ENCODE measurements at regions not wholly inside any gene's neighbourhood (a gene's known extent, or its start where the extent isn't known, plus 50 kb on each side); places are given as distances from the start of the nearest gene placed in this dataset.

DNA sequence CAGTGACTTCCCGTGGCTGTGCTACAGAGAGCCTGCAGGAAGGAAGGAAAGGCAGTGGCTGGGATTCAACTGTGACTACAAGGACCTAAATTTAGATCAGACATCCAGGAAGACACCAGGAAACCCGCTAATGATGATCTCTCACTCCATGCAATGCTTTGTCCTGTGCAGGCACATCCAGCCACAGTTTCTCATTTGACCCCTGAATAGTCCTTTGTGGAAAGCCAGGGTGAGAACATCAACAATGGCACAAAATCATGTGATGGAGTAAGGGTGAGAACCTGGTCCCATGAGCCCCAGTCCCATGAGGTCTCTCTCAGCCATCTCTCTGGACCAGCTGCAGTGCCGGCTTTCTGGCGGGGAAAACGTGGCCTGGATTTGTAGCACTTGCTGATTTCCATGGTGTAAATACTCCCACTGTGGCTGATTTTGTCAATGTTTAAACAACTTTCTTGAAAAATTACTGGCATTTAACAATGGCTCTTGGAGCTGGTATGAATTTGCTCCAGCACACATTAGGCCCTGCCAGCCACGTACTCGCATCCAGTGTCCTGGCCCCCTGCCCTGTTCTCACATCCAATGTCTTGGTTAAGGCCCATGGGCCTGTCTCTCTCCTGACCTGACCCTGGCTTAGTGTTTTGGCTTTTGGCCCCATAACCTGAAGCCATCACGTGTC is 159.0 kb upstream of the HAAO start:
- FAIRE-seq (no peak), DNase-seq (ENCODE audit: extremely low spot score, insufficient read length, low read depth) (no peak)

DNA sequence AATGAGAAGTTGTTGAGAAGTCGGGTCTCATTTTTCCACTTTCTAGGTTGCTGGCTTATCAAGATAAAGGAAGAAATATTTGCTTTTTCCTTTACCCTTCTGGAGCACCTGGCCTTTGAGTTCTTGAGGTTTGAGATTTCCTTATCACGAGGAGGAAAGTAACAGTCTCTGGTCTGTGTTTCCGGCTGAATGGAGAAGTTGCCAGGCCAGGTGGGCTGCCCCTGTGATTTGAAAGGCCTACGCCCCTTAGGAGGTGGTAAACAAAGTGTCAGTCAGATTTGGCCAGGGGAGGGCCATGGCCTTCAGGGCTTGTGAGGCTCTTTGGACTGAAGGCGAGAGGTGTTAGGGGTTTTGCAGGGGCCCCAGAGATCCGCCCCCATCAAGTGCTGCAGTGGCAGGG is 156.7 kb upstream of the HAAO start:
- DNase-seq (ENCODE audit: extremely low spot score, insufficient read length, low read depth), result no peak
- no peak for FAIRE-seq

DNA sequence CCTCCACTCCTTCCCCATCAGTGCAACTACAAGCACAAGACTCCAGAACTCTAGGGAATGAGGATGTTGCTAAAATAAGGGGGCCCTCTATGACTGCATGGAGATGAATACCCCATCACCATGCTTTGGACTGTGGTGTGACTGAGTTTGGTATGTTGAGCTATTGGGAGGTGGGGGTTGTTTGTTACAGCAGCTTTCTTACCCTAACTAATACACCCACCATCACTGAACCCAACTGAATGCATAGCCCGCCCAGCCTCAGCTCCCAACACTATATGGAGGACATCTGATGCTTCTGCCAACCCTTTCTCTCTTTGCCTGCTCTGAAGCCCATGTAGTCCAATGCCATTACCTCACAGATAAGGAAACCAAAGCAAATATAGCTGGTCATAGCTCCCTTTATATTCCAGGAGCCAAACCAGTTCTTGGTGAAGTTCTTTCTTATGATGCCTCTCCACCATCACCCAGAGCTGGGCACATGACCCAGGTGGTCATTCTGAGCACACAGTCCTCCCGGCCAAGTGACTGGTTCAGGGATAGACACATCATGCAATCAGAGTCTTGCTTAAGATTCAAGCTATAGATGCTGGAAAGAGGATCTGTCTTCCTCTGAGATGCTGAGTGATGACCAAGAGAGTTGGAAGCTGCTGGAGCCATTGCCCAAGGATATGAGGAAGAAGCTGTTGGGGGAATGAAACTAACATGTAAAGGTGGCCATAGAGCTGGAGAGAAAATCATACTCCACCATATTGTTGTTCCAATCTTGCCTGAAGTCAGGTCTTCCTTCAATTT is 155.6 kb upstream of the HAAO start:
- DNase-seq (ENCODE audit: extremely low spot score, insufficient read length, low read depth), result no peak
- FAIRE-seq, result no peak

DNA sequence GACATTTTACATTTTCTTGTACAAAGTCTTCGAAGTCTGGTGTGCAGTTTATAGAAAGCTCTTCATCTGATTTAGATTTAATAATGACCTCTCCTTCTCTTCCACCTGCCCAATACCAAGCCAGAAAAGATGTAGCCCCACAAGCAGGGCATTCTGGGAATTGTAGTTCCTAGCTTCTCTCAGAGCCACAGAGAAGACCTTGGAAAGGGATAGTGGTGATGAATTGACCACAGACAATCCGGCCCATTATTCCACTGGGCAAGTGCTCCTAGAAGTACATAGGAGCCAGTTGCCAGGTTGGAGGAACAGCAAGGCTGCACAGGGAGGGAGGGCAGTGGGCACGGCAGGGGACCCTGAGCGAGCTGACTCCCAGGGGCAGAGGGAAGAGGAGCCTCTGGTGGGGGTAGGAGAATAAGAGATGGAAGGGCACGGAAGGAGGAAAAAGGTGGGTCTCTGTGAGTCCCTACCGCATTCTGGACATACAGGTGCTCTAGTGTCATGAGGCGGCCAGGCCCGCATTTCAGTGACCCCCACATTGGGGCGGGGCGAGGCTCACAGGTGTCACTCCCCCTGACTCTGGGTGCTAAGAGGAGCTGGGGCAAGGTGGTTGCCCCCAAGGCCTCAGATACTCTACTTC is 152.5 kb upstream of the HAAO start:
- no peak for FAIRE-seq
- no peak for DNase-seq (ENCODE audit: extremely low spot score, insufficient read length, low read depth)

DNA sequence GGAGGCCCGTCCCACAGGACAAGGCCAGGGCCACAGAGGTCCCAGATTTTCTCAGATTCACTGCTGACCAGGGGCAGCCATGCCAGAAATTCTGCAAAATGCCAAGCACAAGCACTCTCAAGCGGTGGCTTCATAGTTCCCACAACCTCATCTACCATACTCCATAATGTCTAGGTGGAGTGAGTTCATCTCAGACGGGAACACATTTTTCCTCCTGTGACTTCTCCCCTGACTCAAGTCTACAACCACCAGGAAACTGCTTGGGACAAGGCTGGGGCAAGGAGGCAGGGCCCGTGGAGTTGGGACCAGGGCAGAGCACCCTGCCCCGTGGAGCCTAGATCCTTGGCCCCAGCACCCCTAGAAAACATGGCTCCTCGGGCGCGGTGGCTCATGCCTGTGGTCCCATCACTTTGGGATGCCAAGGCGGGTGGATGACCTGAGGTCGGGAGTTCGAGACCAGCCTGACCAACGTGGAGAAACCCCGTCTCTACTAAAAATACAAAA is 150.7 kb upstream of the HAAO start:
- no peak for FAIRE-seq
- no peak for DNase-seq (ENCODE audit: extremely low spot score, insufficient read length, low read depth)

DNA sequence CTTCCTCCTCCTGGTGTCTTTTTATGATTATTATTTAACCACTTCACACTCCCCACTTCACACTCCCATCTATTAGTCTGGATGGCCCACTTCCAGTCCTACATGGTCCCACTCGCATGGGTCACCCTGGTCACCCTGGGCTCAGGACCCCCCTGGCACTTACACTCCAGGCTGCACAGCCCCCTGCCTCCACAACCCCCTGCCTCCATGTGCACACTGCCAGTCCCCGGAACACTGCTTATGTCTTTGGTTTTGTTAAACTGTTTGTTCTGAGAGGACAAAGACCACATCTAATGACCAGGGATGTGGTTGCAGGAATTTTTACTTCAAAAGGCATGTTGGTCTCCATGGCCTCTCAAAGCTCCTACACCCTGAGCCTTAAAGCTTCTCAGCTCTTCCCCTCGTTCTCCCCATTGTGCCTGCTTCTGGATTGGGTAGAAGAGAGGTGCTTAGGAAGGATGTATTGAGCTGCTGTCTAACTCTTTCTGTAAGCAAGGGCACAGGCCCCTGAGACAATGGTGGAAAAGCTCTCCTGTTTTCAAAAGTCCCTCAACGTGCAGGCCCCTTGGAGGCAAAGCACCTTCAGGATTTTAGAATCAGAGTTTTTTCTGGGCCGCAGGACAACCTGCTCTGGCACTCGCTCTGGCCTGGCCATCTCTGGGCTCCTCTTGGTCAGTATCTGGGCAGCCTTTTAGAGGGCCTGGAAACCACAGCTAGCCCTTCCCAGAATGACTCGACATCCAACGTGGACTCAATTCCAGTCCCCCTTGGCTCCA is 150.0 kb upstream of the HAAO start:
- FAIRE-seq (no peak), DNase-seq (ENCODE audit: extremely low spot score, insufficient read length, low read depth) (no peak)

DNA sequence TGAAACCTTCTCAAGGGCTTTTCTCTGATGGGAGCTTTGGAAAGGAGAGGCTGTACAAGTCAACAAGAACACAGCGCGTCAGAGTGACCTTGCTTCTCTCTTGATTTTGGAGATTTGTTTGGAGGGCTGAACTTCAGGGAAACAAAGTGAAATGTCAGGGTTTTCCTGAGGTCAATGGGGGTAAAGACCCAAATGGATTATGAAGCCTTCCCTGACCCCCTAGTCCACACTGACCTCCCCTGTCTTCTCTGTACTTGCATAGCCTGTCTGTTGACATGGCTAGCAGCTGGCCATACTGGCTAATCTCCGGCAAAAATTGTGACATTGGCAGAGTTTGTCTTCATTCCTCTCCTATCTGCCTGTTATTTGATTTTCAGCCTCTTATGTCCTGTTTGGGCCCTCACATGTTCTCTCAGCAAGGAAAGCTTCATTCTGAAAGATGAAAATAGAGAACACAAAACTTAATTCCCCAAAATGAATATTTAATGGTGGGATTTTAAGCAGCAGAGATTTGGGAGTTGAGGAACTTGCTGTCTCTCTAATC is 149.3 kb upstream of the HAAO start:
- FAIRE-seq (no peak), DNase-seq (ENCODE audit: extremely low spot score, insufficient read length, low read depth) (no peak)

DNA sequence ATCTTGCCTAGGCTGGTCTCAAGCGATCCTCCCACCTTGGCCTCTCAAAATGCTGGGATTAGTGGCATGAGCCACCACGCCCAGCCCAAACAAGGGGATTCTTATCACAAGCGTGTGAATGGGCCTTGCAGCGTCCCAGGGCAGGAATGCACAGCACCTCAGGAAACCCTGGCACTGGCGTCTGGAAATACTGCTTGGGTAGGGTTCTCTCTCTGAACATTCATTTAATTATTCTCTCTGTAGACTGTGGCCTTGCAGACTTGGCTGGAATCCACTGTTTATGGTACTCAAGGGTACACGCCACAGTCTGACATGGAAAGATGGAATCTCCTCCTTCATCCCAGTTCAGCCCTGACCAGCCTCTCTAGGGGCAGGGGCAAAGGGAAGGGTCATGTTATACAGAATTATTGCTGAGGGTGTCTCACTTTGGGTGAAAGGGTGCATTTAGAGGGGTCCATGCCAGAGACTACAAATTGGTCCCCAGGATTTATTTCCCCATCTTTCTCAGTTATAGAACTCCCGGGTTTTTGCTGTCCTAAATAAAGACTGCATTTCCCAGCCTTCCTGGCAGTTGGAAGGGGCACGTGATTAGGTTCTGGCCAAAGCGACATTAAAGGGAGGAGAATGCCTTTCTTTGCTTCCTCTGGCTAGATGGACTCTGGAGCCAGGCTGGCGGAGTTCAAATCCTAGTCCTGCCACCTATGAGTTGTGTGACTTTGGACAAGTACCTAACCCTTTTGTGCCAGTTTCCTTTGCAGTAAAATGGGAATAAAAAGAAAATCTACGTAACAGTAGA is 147.2 kb upstream of the HAAO start:
- FAIRE-seq, result no peak

DNA sequence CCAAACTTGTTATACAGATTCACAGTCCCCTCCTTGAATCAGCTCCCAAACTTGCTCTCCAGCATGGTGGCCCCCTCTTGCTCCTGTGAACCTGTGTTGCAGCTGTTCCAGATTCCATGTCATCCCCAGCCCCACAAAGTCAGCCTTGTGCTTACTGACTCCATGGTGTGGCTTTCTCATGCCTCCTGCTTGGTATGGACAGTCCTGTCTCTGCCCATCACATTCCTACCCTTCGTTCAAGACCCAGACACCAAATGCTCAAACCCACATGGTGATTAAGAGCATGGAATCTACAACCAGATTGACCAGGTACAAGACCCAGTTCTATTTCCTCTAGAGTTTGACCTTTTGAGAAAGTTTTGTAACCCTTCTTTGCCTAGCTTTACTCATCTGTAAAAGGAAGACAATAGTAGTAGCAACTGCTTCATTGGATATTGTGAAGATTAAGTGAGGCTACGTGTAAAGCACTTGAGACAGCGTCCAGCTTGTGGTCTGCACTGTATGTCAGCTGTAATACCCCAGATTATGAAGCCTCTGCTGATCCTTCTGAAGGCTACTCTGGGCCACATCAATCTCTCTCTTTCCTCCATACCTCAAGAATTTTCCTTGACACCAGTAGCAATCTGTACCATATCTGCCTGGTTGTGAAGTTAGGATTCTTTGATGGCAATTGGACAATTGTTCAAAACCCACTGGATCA is 146.4 kb upstream of the HAAO start:
- FAIRE-seq, result no peak

More for the DNA sequence above, 147.2 kb upstream of the HAAO start:
- no peak for DNase-seq (ENCODE audit: extremely low spot score, insufficient read length, low read depth)

DNA sequence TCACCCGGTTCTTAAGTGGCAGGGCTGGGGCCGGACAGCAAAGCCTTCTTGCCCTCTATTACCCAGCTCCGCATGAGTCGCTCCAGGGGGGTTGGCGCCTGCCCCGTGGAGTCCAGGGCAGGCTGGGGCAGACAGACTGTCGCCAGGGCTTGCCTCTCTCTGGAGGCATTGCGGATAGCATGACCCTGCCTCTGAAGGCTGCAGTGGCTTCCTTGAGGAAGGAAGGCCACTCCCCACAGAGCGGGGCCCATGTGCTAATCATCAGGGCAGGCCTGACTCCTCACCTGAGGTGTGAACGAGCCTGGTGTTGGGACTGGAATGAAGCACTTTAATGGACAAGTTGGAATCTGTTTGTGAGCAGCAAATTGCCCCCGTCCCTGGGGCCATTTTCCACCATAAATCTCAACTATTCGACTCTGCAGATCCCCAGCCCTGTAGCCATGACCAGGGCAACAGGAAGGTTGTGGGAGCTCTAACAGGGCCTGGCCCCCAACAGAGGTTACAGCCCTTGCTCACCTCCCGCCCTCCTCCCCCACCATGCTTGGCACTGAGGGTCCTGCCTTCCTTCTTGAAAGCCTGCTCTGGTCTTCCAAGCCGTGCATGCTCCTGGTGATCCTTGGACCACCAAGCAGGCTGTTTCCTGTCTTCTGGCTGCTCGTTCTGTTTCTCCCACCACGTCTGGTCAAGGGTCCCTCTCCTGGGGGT is 144.9 kb upstream of the HAAO start:
- DNase-seq (ENCODE audit: extremely low spot score, insufficient read length, low read depth), result no peak
- FAIRE-seq, result no peak

More for the DNA sequence above, 146.4 kb upstream of the HAAO start:
- DNase-seq (ENCODE audit: extremely low spot score, insufficient read length, low read depth), result no peak

DNA sequence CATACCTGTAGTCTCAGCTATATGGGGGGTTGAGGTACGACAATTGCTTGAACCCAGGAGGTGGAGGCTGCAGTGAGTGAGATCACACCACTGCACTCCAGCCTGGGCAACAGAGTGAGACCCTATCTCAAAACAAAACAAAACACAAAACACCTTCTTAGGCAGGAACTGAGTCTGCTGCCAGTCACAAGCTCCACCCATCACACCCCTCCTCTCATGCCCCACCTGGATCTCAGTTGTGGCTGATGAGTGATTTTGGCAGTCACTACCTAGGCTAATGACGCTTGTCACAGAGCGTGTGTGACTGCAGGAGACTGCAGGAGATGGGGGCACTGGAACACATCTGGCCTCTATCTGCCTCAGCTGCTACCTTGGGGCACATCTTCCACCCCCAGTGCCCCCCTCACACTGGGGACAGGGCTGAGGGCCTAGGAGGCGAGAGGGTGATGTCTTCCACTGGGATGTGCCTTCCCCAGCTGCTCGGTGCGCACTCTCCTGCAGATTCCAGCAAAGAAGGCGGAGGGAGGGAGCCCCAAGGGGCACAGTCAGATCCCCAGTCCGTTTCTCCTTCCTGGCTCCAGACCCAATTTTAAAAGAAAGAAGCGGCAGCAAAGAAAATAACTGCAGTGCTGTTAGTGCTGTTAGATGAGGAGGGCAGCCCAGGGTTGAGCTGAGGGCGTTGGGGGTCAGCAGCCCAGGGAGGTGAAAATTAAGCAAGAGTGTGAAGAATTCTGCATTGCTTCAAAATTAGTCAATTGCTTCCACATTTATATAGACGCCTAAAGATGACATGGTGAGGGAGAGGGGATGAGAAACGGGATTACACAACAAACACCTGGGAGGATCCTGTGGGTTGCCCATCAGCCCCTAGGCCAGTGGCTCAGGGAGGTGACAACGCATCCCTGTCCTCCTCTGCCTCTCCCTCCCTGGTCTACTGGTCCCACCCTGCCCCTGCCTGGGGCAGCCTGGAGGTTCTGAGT is 143.6 kb upstream of the HAAO start:
- FAIRE-seq (no peak), DNase-seq (ENCODE audit: extremely low spot score, insufficient read length, low read depth) (no peak)

DNA sequence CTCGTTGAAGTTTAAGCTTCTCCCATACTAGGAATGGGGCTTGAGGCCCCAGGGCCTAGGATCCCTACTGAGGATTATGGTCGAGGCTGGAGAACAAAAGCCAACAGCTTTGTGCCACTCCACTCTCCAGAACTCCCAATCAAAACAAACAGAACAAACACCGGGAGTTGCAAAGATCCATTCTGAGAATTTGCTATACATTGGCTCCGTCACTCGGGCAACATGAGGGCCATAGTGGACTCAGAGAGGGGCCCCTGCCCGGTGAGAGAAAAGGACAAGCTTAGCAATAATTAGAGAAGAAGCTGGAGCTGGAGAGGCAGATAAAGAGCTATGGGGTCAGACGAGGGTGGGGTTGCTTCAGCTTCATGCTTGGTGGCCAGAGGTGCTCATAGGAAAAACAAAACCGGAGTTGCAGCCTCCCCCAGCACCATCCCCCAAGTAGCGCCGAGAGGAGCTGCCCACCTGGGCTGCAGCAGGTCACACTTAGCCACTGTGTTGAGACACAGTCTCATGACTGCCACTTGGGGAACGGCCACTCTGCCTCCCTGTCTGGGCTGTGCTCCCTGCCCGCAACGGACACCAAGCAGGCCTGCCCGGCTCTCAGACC is 142.3 kb upstream of the HAAO start:
- DNase-seq (ENCODE audit: extremely low spot score, insufficient read length, low read depth), result no peak
- FAIRE-seq, result no peak

DNA sequence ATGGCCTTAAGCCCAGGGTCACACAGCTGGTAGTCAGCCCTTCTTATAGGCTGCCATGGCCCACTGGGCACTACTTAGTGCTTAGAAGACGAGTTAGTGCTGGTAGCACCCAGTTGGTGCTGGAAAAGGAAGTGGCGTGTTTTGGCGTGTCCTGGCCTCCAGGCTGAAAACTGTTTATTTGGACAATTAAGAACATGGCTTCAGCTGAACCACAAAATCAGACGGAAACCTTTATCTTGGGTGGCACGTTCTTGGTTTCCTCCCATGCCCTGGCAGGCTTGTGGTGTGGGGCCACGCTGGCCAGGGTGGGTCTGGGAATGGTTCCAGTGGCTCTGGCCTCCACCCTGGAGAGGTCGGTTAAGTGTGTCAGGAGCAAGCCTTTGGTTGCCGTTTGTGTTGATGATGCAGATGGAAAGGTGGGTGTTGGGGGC is 141.5 kb upstream of the HAAO start:
- DNase-seq (ENCODE audit: extremely low spot score, insufficient read length, low read depth), result no peak
- no peak for FAIRE-seq

DNA sequence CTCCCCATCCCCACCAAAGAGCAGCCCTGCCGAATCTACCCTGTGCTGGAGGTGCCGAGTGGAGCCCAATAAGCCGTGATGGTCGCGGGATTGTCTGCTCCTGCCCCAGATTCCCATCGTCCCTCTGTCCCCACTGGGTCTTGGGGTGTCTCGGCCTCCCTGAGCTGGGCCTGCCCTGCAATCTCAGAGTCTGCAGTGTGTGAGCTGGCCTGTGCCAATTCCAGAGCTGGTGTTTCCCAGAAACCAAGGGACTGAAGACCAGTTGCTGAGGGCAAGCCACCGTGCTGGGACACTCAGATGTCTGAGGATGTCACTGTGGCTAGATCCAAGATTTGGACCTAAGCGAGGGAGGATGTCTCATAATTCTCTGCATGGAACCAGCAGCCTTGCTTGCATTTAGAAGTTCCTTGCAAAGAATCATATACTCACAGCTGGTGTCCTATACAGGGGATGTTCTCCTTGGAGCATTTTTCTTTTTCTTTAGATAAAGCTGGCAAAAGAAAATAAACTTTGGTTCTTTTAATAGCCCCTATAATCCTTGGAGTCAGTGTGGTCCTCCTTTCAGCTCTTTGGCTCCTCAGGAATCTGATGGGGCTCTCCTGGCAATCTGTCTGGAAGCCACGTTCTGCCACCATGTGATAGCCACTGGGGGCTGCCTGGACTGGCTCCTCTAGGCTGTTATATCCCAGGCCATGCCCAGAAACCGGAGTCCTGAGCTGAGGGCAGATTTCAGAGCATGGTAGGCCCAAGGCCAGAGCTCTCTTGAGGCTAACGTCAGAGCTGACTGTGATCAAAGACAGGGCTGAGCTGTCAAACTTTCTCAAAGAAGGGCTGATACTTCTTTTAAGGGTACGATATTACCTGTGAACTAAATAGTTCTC is 140.1 kb upstream of the HAAO start:
- no peak for DNase-seq (ENCODE audit: extremely low spot score, insufficient read length, low read depth)
- no peak for FAIRE-seq

DNA sequence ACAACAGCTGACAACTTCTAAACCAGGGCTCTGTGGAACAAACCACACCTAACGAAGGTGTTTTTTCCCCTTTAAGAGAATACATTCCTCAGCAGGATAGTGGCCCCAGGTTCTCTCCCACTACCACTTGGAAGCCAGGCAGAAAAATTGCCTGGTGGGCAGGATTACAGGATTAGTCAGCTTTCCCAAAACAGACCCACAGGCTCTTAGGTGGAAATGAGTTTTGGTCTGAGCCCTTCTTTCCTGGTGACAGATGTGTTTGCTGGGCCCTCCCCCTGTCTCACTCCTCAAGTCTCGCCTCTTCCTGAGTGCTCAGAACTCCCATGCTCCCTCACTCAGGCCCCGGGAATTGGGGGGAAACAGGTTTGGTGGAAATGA is 139.4 kb upstream of the HAAO start:
- DNase-seq (ENCODE audit: extremely low spot score, insufficient read length, low read depth) (no peak), FAIRE-seq (no peak)

All from GM18507 (cell line).